K562 (cell line): ENCODE measurements at regions not wholly inside any gene's neighbourhood (a gene's known extent, or its start where the extent isn't known, plus 50 kb on each side); places are given as distances from the start of the nearest gene placed in this dataset.

ENCODE experiments used
- ATAC-seq: fragments of 200-7000 bp; cut with Tn5 transposase; 3 replicates; pipeline ENCODE4 v1.9.1; 2020; ENCODE audit warnings: moderate library complexity
- BruUV-seq: library from RNA; stranded (reverse); fragments of 400-500 nt; replicated peaks from 2 replicates; lab custom pipeline; 2021; lab: Mats Ljungman, UMichigan
- CTCF ChIA-PET: fragments of 300-600 bp; formaldehyde crosslinking; extraction: SDS; loops from one replicate; lab custom pipeline; 2021; ENCODE audit warnings: low intra/inter-chr PET ratio; lab: Yijun Ruan, JAX
- POLR2A ChIA-PET: fragments of 300-600, 350-650 bp; sonication (Branson Sonifier 250); formaldehyde crosslinking; extraction: SDS; loops from one replicate; lab custom pipeline; 2021; ENCODE audit warnings: antibody characterized with exemption, inconsistent platforms; lab: Yijun Ruan, JAX
- DNase-seq, 4 experiments: peaks; one replicate each; pipeline versions ENCODE4 v3.0.0 to v3.0.0-alpha.2; 2011 to 2018; ENCODE audit warnings: low spot score in 3 of 4, mixed read lengths in 3 of 4; ENCODE audit errors: extremely low read depth in 1 of 4
- FAIRE-seq: peaks from 2 replicates; lab custom pipeline; 2011; peaks lifted over from hg19 to GRCh38; lab: Jason Lieb, UNC
- H2AFZ ChIP-seq: 2 replicates; pipeline ENCODE4 v1.6.0; 2011; ENCODE audit warnings: low read depth, low read length, control low read depth, inconsistent platforms
- H3K27ac ChIP-seq: fragments of 200-600 bp; 3 replicates; pipeline ENCODE4 v1.8.0; 2011; ENCODE audit warnings: low read depth, mild to moderate bottlenecking, control low read depth, inconsistent platforms, low read length, moderate library complexity, mixed read lengths; ENCODE audit errors: extremely low read depth
- H3K27me3 ChIP-seq, 2 experiments: fragments of 300-600 bp in 1 of 2; 2 replicates in 1 of 2; 3 replicates in 1 of 2; pipeline versions ENCODE4 v1.6.0 to v1.8.0; 2011; ENCODE audit warnings: inconsistent platforms in 2 of 2, low read length in 2 of 2, mild to moderate bottlenecking in 1 of 2, mixed read lengths in 1 of 2, moderate library complexity in 1 of 2; ENCODE audit not compliant: control insufficient read depth in 2 of 2, insufficient read depth in 2 of 2
- H3K36me3 ChIP-seq: fragments of 300-600 bp; 3 replicates; pipeline ENCODE4 v1.8.0; 2011; ENCODE audit warnings: mild to moderate bottlenecking, low read length, inconsistent platforms; ENCODE audit not compliant: control insufficient read depth, insufficient read depth
- H3K4me1 ChIP-seq, 2 experiments: fragments of 200-600 bp in 1 of 2; replicated peaks in 1 of 2; 2 replicates in 1 of 2; 3 replicates in 1 of 2; pipeline versions ENCODE4 v1.5.1 to v1.8.0; 2011; ENCODE audit warnings: inconsistent platforms in 2 of 2, low read length in 2 of 2, mild to moderate bottlenecking in 1 of 2, mixed read lengths in 1 of 2, moderate library complexity in 1 of 2; ENCODE audit not compliant: control insufficient read depth in 2 of 2, insufficient read depth in 2 of 2
- H3K4me2 ChIP-seq: 2 replicates; pipeline ENCODE4 v1.6.1; 2011; ENCODE audit warnings: low read length, control low read depth, inconsistent platforms, mixed read lengths; ENCODE audit not compliant: insufficient read depth
- H3K4me3 ChIP-seq: fragments of 200-600 bp; sonication (generic), shearing (Covaris generic); 2 replicates; pipeline ENCODE4 v1.5.1; 2016; ENCODE audit warnings: control low read depth, inconsistent platforms
- H3K79me2 ChIP-seq: fragments of 200-600 bp; 3 replicates; pipeline ENCODE4 v1.8.0; 2011; ENCODE audit warnings: low read length, inconsistent platforms; ENCODE audit not compliant: control insufficient read depth, insufficient read depth
- H3K9ac ChIP-seq, 2 experiments: 2 replicates each; pipeline versions ENCODE4 v1.6.0 to v1.6.1; 2011; ENCODE audit warnings: low read depth in 2 of 2, low read length in 2 of 2, control low read depth in 1 of 2, inconsistent platforms in 1 of 2, mild to moderate bottlenecking in 1 of 2, mixed read lengths in 1 of 2; ENCODE audit not compliant: insufficient read depth in 1 of 2
- H3K9me1 ChIP-seq: one replicate; pipeline ENCODE4 v1.6.0; 2011; ENCODE audit warnings: inconsistent platforms, mild to moderate bottlenecking, low read length, moderate library complexity; ENCODE audit not compliant: control insufficient read depth, insufficient read depth
- H3K9me3 ChIP-seq: replicated peaks from 2 replicates; pipeline ENCODE4 v1.5.1; 2011; ENCODE audit warnings: low read depth, low read length, inconsistent platforms; ENCODE audit not compliant: control insufficient read depth, insufficient read depth
- H4K20me1 ChIP-seq: replicated peaks from 2 replicates; pipeline ENCODE4 v1.6.1; 2011; ENCODE audit warnings: low read length, inconsistent platforms, mixed read lengths; ENCODE audit not compliant: control insufficient read depth, insufficient read depth
- ARHGAP35 ChIP-seq: fragments of 450-650 bp; IDR thresholded peaks from 2 replicates; pipeline ENCODE4 v1.6.1; 2018; ENCODE audit not compliant: partially characterized antibody
- HMGN3 ChIP-seq: IDR thresholded peaks from 2 replicates; pipeline ENCODE4 v1.6.1; 2011; ENCODE audit warnings: borderline replicate concordance, low read depth, mild to moderate bottlenecking, mixed read lengths, low read length; ENCODE audit not compliant: insufficient read length; ENCODE audit errors: extremely low read depth
- HNRNPL ChIP-seq: fragments of 200-400 bp; formaldehyde crosslinking; IDR thresholded peaks from 2 replicates; pipeline ENCODE4 v1.6.1; 2017; ENCODE audit warnings: low read depth, mild to moderate bottlenecking, low read length
- LEF1 ChIP-seq: fragments of 450-650 bp; IDR thresholded peaks from 2 replicates; pipeline ENCODE4 v1.6.1; 2016; ENCODE audit warnings: mild to moderate bottlenecking
- MCM3 ChIP-seq: fragments of 450-650 bp; IDR thresholded peaks from 2 replicates; pipeline ENCODE4 v1.6.1; 2016
- SMARCC2 ChIP-seq: fragments of 450-650 bp; IDR thresholded peaks from 2 replicates; pipeline ENCODE4 v1.6.1; 2017; ENCODE audit warnings: antibody characterized with exemption, moderate library complexity, mild to moderate bottlenecking, low read depth
- WGBS: fragments of 100-300 bp; shearing (Covaris generic); methylation state at CpG from one replicate; pipeline ENCODE4 v1.1.6; 2016; ENCODE audit warnings: low coverage, mixed read lengths; ENCODE audit not compliant: insufficient coverage; ENCODE audit errors: missing lambda C conversion rate; 5-methylcytosine and 5-hydroxymethylcytosine counted together
- in situ Hi-C: fragments of 300-500 bp; cut with MboI; formaldehyde crosslinking; loops from 4 replicates; pipeline ENCODE4 v1.15.0; 2018; ENCODE audit warnings: inconsistent platforms, mixed read lengths
- intact Hi-C: fragments of 100-400 bp; cut with micrococcal nuclease; formaldehyde crosslinking; loops from 2 replicates; pipeline ENCODE4 v1.14.2; 2022

- FAIRE-seq (no peak), ATAC-seq (no peak), DNase-seq (no peak)
- ChIA-PET CTCF (no interaction called here), POLR2A (interaction anchor here (1.4 kb wide), 1 partner anchor 13 kb away, joined by 3 read pairs; no protein-coding TSS in a partner anchor)
- Histone ChIP-seq H3K36me3 (no peaks in the 10 kb centered on the region), H3K79me2 (no peaks in the 10 kb centered on the region), H3K4me2 (no peak overlapping the region), H2AFZ (no peak overlapping the region), H3K9ac (no peak overlapping the region), H3K4me1 (no peaks in the 10 kb centered on the region), H3K9me1 (no peaks in the 10 kb centered on the region), H3K9me3 (no peaks in the 10 kb centered on the region), H4K20me1 (no peaks in the 10 kb centered on the region), H3K27me3 (no peaks in the 10 kb centered on the region), H3K4me3 (no peak overlapping the region), H3K27ac (no peak overlapping the region)
- no TSS peak for BruUV-seq
- intact Hi-C loops (loop anchor here (5.0 kb wide), 1 partner anchor 61 kb away; no protein-coding TSS in a partner anchor), in situ Hi-C loops (no loop called here)
- TF ChIP-seq MCM3 (no peak), LEF1 (no peak), SMARCC2 (no peak), HNRNPL (no peak), ARHGAP35 (no peak), HMGN3 (no peak)
- 3% methylated on average over 4 of the region's 4 CpGs for WGBS
These were observed 179.4 kb downstream of the LYPLAL1 start for GRCh38 chr1:219352961-219353651.
